ENCODE measurements at regions not wholly inside any gene's neighbourhood (a gene's known extent, or its start where the extent isn't known, plus 50 kb on each side); places are given as distances from the start of the nearest gene placed in this dataset.
"Not testable (repeated sequence)": the region's sequence is repeated elsewhere in the genome, so short reads cannot be mapped to it uniquely, and the experiment has no call there.

DNA sequence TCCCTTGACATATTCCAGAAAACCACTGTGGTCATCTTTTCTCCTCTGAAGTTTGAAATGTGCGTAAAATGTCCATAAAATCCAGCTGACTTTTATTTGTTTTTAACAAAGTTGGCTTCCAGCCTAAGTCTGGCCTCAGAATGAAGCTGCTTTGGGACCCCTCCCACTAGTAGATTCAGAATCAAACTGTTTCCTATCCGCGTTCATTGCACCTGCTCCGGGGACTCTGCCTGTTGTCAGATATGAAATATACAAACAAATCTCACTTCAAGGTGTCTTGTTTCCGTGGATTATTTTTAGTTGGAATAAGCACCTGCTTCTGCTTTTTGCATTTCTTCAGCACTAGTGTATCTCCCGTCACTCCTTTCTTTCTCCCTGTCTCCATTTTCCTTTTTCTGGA is 115.7 kb upstream of the FHL2 start:
- no peaks in the 10 kb centered on the region for H3K36me3 ChIP-seq
- no peaks in the 10 kb centered on the region for H3K9me3 ChIP-seq
- H3K27me3 ChIP-seq = no peaks in the 10 kb centered on the region
- no peak for ATAC-seq
- TF ChIP-seq POLR2AphosphoS5 (IDR thresholded peaks at IDR 0.05) (no peak), POLR2A (IDR thresholded peaks at IDR 0.05) (no peak), EP300 (IDR thresholded peaks at IDR 0.05) (no peak)
- TF ChIP-seq, protein P1, sequence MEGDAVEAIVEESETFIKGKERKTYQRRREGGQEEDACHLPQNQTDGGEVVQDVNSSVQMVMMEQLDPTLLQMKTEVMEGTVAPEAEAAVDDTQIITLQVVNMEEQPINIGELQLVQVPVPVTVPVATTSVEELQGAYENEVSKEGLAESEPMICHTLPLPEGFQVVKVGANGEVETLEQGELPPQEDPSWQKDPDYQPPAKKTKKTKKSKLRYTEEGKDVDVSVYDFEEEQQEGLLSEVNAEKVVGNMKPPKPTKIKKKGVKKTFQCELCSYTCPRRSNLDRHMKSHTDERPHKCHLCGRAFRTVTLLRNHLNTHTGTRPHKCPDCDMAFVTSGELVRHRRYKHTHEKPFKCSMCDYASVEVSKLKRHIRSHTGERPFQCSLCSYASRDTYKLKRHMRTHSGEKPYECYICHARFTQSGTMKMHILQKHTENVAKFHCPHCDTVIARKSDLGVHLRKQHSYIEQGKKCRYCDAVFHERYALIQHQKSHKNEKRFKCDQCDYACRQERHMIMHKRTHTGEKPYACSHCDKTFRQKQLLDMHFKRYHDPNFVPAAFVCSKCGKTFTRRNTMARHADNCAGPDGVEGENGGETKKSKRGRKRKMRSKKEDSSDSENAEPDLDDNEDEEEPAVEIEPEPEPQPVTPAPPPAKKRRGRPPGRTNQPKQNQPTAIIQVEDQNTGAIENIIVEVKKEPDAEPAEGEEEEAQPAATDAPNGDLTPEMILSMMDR (IDR thresholded peaks at IDR 0.05) = no peak
- H3K27ac ChIP-seq = no peak overlapping the region
- H3K4me1 ChIP-seq = peaks cover 0 to 41% (median 5%) of the 10 kb centered on the region in 3 donors
- no peak overlapping the region for H3K4me3 ChIP-seq
- 69 to 93% methylated on average over 3 to 6 of the region's 6 CpGs for WGBS, 2 donors (ENCODE audit: low coverage in 1 of 2)

DNA sequence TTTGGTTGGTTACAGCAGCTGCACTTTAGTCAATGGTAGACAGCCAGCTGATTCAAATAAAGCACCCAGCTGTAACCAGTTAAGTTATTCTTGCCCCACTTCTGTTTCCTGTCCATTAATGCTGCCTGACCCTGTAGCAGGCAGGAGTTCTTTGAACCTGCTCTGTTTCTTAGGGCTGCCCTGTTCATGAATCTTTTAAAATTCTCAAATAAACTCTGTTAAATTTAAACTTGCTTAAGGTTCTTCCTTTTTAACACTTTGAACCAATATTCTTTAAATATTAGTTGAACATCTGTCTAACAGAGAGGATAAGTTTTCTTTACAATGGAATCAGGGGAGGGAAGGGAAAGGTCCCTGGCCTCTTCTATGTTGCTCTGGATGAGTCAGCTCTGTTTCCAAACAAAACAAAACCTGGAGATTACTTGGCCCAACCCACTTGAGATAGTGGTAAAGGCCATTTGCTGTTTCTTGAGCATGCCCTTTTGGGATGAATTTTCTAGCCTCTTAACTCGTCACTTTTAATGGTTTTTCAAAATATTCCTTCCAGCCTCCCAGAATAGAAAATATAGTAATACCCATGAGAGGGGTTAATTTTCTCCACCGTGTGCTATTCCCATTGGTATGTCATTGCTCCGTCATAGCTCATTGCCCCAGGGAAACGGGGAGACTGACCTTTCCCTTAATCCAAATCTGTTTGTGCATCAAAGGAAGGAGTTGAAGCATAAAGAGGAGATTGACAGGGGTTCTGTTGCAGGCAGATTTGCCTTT is 112.1 kb upstream of the FHL2 start:
- H3K36me3 ChIP-seq = no peaks in the 10 kb centered on the region
- TF ChIP-seq EP300 (IDR thresholded peaks at IDR 0.05) (no peak), POLR2AphosphoS5 (IDR thresholded peaks at IDR 0.05) (no peak)
- TF ChIP-seq, protein P1 (IDR thresholded peaks at IDR 0.05) = no peak
- H3K4me3 ChIP-seq = no peak overlapping the region
- WGBS, 2 donors (ENCODE audit: low coverage in 1 of 2) = 44 to 83% methylated on average over 1 to 4 of the region's 4 CpGs
- peak overlapping the region in 1 of 4 donors; percentile 12 for H3K27ac ChIP-seq
- H3K4me1 ChIP-seq = peaks cover 0 to 11% (median 0%) of the 10 kb centered on the region in 3 donors
- H3K27me3 ChIP-seq = no peaks in the 10 kb centered on the region
- H3K9me3 ChIP-seq = no peaks in the 10 kb centered on the region
- no peak for ATAC-seq

DNA sequence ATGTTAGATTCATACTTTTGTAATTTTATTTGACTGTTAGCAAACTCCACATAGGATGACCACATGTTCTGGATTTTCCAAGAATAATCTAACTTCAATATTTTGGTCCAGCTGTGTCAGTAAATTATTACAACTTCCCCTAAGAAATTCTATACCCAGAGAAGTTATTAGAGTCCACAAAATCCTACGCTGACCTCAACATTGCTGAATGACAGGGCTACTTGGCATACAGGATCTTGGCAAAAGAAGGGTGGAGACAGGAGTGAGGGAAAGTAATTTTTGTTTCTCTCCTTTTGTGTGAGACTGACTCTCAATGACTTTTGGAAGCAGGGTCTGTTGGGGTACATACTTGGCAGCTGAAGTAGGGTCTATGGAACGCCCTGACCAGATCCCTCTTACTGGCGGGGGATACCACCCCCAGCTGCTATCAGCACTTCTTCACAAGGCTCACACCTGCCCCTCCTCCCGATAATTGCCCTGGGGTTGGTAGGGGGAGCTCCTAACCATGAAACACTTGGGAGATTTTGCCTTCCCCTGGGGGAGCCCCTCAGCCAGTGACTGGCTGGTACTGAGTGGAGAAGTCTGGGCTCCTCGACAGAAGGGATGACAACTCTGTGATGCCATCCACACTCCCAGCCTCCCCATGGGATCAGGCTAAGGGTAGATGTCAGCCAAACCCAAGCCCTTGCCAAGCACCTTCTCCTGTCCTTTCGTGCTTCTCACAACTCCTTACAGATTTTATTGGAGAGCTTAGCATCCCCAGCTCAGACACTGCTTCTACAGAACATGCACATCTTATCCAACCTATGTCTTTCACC is 110.6 kb upstream of the FHL2 start:
- H3K9me3 ChIP-seq = no peaks in the 10 kb centered on the region
- TF ChIP-seq POLR2AphosphoS5 (IDR thresholded peaks at IDR 0.05) = no peak
- TF ChIP-seq EP300 (IDR thresholded peaks at IDR 0.05) = no peak
- no peak for TF ChIP-seq POLR2A (IDR thresholded peaks at IDR 0.05)
- TF ChIP-seq, protein P1 (IDR thresholded peaks at IDR 0.05) = no peak
- H3K27ac ChIP-seq = no peak overlapping the region
- H3K36me3 ChIP-seq = no peaks in the 10 kb centered on the region
- WGBS, 2 donors (ENCODE audit: low coverage in 1 of 2) = 48 to 50% methylated on average over 2 to 4 of the region's 6 CpGs
- no peak for ATAC-seq
- H3K4me1 ChIP-seq = peaks cover 0 to 2% (median 0%) of the 10 kb centered on the region in 3 donors
- no peaks in the 10 kb centered on the region for H3K27me3 ChIP-seq
- H3K4me3 ChIP-seq = no peak overlapping the region

DNA sequence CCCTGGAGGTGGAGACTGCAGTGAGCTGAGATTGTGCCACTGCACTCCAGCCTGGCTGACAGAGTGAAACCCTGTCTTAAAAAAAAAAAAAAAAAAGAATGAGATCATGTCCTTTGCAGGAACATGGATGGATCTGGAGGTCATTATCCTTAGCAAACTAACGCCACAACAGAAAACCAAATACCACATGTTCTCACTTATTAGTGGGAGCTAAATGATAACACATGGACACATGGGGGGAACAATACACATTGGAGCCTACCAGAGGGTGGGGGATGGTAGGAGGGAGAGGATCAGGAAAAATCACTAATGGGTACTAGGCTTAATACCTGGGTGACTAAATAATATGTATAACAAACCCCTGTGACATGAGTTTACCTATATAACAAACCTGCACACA is 108.0 kb upstream of the FHL2 start:
- H3K36me3 ChIP-seq, H3K9me3 ChIP-seq, H3K4me3 ChIP-seq, ATAC-seq, H3K27me3 ChIP-seq, H3K27ac ChIP-seq, H3K4me1 ChIP-seq: not testable (repeated sequence)
- WGBS, 2 donors (ENCODE audit: low coverage in 1 of 2) = 50% methylated on average over 1 of the region's 1 CpG; no CpG with 5 or more reads in 1 of the 2 donors

DNA sequence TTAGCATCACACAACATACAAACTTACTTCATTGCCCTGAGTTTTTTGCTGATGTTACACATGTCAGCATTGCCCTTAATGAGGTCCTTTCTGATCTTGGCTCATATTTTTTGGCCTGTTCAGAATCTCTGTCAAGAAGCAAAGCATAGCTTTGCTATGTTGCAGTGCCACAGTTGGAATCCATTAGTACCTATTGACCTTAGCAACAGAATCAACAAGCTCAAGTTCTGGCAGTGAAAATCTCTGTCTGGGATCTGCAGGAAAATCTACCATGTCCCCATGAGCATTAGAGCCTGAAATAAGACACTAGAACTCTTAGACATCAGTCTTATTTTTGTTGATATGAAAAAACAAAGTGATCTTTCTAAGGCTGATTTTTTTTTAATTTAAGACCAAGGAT is 105.6 kb upstream of the FHL2 start:
- peaks cover 0 to 6% (median 0%) of the 10 kb centered on the region in 3 donors for H3K4me1 ChIP-seq
- H3K36me3 ChIP-seq = no peaks in the 10 kb centered on the region
- no peaks in the 10 kb centered on the region for H3K9me3 ChIP-seq
- TF ChIP-seq EP300 (IDR thresholded peaks at IDR 0.05) = no peak
- TF ChIP-seq, protein P1 (IDR thresholded peaks at IDR 0.05) = no peak
- TF ChIP-seq POLR2AphosphoS5 (IDR thresholded peaks at IDR 0.05) = peak; percentile 29
- TF ChIP-seq POLR2A (IDR thresholded peaks at IDR 0.05) = no peak
- ATAC-seq = no peak
- no peaks in the 10 kb centered on the region for H3K27me3 ChIP-seq
- peak overlapping the region in 1 of 4 donors; percentile 9 for H3K27ac ChIP-seq
- H3K4me3 ChIP-seq = no peak overlapping the region

All from gastroesophageal sphincter (tissue), 4 donors.